SK-N-MC (cell line): ENCODE measurements at regions not wholly inside any gene's neighbourhood (a gene's known extent, or its start where the extent isn't known, plus 50 kb on each side); places are given as distances from the start of the nearest gene placed in this dataset.

Source experiments
- EZH2 ChIP-seq: fragments of 200-600 bp; sonication (generic); IDR thresholded peaks from one replicate; pipeline ENCODE4 v1.6.1; 2017; ENCODE audit warnings: antibody characterized with exemption
- FOXP2 ChIP-seq: optimal IDR thresholded peaks from 2 replicates; pipeline ENCODE3; 2011; ENCODE audit warnings: mild to moderate bottlenecking, moderate library complexity; ENCODE audit not compliant: insufficient read depth; ENCODE audit errors: extremely low read length, control extremely low read depth
- POLR2AphosphoS5 ChIP-seq: IDR thresholded peaks from 2 replicates; pipeline ENCODE4 v1.6.1; 2012; ENCODE audit warnings: mild to moderate bottlenecking, low read depth, low read length, borderline replicate concordance

DNA sequence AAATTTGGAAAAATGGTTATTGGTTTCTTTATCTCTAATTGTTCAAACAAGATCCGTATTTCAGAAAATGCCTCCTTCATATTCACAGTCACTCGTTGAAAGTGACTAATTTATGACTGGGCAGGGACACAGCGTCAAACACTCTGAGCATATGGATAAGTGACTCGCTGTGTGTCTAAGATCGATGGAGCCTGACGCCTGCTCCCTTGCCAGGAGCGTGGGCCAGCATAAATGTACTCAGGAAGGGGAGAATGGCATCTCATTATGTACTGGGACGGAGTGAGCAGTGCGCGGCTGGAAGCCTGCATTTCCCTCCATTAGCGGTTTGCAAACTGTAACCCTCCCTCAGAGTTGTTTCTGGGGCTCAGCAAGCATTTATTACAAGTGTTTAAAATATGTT is 79.8 kb upstream of the CAST start:
- TF ChIP-seq POLR2AphosphoS5 (no peak), EZH2 (no peak), FOXP2 (peak; percentile 11)
